Stimulated activated naive CD8-positive, alpha-beta T cell treated with anti-CD3 and anti-CD28 coated beads, Interleukin-15, amount 100 ng/mL, for 72 hours (primary cell): ENCODE measurements at regions not wholly inside any gene's neighbourhood (a gene's known extent, or its start where the extent isn't known, plus 50 kb on each side); places are given as distances from the start of the nearest gene placed in this dataset.
"Not testable (repeated sequence)": the region's sequence is repeated elsewhere in the genome, so short reads cannot be mapped to it uniquely, and the experiment has no call there.

Source experiments
- ATAC-seq: fragments of 150-1000 bp; cut with Tn5 transposase; 2 replicates; pipeline ENCODE4 v1.10.0; 2021; ENCODE audit warnings: mild to moderate bottlenecking, moderate library complexity
- DNase-seq, 2 donors: peaks; one replicate each; pipeline ENCODE4 v3.0.0; 2021 to 2022
- H3K27ac Mint-ChIP-seq, 2 donors: one replicate each; pipeline ENCODE4 v1.8.0; 2022; ENCODE audit warnings: mild to moderate bottlenecking in 2 of 2, mixed read lengths in 2 of 2, moderate library complexity in 2 of 2
- H3K27me3 Mint-ChIP-seq: one replicate; pipeline ENCODE4 v1.8.0; 2022; ENCODE audit warnings: mixed read lengths
- H3K4me1 Mint-ChIP-seq: one replicate; pipeline ENCODE4 v1.8.0; 2022; ENCODE audit warnings: mild to moderate bottlenecking, mixed read lengths
- H3K4me3 Mint-ChIP-seq, 2 donors: one replicate each; pipeline ENCODE4 v1.8.0; 2022; ENCODE audit warnings: mild to moderate bottlenecking in 2 of 2, mixed read lengths in 2 of 2, moderate library complexity in 1 of 2
- H3K9me3 Mint-ChIP-seq, 2 donors: one replicate each; pipeline ENCODE4 v1.8.0; 2022; ENCODE audit warnings: mixed read lengths in 2 of 2

DNA sequence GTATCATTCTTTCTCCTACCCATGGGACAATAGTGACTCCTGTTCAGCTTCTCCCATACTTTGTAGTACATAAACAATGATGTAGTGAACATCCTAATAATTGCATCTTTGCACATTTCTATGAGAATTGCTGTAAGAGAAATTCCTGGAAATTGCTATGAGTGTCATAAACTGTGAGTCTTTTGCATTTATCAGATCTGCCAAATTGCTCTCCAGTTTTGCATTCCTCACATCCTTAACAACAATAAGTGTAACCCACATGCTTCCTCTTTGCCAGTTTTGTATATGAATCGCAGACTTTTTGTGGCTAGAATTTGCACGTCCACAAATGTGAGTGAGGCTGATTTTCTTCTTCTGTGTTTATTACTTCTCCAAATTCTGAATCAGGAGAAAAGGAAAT, 124.0 kb upstream of the TBX5 start:
- Mint-ChIP-seq H3K27me3 (no peaks in the 10 kb centered on the region), H3K27ac (no peak overlapping the region), H3K4me1 (no peaks in the 10 kb centered on the region)

DNA sequence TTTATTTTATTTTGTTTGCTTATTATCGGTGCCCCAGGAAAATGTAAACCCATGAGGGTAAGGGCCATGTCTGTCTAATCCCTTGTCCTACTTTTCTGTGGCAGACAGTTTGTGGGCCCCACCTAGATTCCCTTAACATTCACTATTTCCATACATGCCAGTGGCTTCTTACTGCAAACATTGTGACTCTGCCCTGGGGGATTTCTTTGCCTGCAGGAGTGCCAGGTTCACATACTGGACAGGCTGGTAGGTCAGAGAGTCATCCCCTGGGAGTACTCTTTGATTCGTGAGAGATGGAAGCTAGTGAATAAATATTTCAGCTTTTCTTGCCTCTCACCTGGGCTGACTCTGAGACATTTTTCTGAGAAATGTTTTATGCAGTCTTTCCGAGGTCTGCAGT, 122.8 kb upstream of the TBX5 start:
- H3K4me1 Mint-ChIP-seq: no peaks in the 10 kb centered on the region
- no peak overlapping the region for H3K27ac Mint-ChIP-seq
- no peak for DNase-seq
- ATAC-seq: no peak
- no peak overlapping the region for H3K4me3 Mint-ChIP-seq
- no peaks in the 10 kb centered on the region for H3K9me3 Mint-ChIP-seq
- H3K27me3 Mint-ChIP-seq: no peaks in the 10 kb centered on the region

More for the DNA sequence above, 124.0 kb upstream of the TBX5 start:
- no peak overlapping the region for H3K4me3 Mint-ChIP-seq
- ATAC-seq (no peak), DNase-seq (no peak)
- H3K9me3 Mint-ChIP-seq: no peaks in the 10 kb centered on the region

DNA sequence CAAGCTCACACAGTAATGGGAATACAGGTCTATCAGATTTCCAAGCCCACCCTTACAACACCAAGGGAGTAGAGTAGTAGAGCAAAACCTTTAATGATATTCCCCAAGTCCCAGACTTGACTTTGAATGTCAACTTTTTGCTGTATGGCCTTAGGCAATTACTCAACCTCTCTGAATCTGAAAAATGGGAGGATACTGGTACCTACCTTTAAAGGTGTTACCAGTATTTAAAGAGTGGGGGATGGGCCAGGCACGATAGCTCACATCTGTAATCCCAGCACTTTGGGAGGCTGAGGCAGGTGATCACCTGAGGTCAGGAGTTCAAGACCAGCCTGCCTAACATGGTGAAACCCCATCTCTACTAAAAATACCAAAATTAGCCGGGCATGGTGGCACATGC, 115.2 kb upstream of the TBX5 start:
- not testable (repeated sequence) for DNase-seq, ATAC-seq, H3K4me3 Mint-ChIP-seq, H3K4me1 Mint-ChIP-seq, H3K9me3 Mint-ChIP-seq, H3K27me3 Mint-ChIP-seq, H3K27ac Mint-ChIP-seq

DNA sequence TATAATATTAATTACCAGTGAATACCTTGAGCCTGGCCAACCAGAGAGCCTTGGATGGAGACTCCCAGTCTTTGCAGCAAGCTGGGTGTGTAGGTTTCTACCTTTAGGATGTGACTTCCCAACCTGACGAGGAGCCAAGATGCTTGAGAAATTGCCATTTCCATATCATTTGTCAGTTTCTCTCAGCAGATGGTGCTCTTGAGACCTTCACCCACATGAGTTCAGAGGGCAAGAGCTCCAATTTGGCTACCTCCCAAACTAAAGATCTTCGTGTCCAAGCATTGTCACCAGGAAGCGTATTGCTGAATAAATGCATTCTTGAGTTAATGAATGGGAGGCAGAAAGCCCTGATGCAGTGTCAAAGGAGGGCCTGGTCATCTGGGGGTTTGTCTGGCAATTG, 106.4 kb upstream of the TBX5 start:
- no peak overlapping the region for H3K4me3 Mint-ChIP-seq
- ATAC-seq (no peak), DNase-seq (no peak)
- H3K9me3 Mint-ChIP-seq: no peaks in the 10 kb centered on the region
- H3K27me3 Mint-ChIP-seq: peaks cover 18% of the 10 kb centered on the region
- H3K27ac Mint-ChIP-seq: no peak overlapping the region
- no peaks in the 10 kb centered on the region for H3K4me1 Mint-ChIP-seq

DNA sequence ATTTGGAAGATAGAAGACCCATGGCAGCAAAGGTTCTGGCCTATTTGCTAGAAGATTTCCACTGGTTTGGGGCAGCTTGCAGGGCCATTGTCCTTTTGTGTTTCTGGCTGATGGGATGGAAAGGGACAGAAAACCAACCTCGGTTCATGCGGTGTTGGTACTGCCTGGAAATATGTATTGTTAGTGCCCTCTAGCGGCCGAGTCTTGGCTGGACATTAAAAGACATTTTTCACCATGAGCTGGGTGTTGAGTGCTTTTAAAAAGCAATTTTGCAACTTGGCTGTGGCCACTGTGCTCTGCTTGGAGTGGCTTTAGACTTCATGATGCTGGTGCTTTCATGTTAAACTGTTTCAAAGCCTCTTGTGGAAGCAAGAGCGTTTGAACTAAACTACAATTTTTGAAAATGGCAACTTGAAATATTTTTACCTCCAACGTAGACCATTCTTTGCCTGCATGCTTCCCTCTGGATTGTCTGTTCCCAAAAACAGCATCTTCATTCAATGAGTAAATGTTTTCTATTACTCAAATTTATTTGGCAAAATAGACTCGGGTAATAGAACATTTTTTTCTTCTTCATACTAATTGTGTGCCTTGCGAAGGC, 102.7 kb upstream of the TBX5 start:
- Mint-ChIP-seq H3K27ac (no peak overlapping the region), H3K27me3 (peaks cover 33% of the 10 kb centered on the region), H3K9me3 (no peaks in the 10 kb centered on the region), H3K4me1 (no peaks in the 10 kb centered on the region), H3K4me3 (no peak overlapping the region)
- ATAC-seq: no peak
- DNase-seq: peak; percentile 44 to 53

DNA sequence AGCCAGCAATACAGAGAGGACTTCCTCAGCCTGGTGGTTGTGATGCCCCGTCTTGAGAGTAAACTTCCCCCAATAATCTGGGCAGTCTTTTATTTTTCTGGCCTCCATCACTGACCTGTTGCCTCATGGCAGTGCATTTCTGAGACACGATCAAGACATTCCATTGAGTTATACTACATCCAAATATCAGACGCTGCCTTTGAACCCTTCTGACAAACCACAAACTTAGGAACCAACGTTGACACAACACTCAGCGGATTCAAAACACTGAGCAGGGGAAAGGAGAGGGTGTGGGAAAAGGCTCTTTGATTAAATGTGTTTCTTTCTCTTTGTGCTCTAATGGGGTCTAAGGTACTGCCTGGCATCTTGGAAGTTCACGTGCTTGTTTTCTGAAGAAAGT, 100.7 kb upstream of the TBX5 start:
- H3K27me3 Mint-ChIP-seq: peaks cover 48% of the 10 kb centered on the region
- H3K27ac Mint-ChIP-seq: no peak overlapping the region
- no peaks in the 10 kb centered on the region for H3K9me3 Mint-ChIP-seq
- H3K4me1 Mint-ChIP-seq: no peaks in the 10 kb centered on the region
- DNase-seq (no peak), ATAC-seq (no peak)
- H3K4me3 Mint-ChIP-seq: no peak overlapping the region

DNA sequence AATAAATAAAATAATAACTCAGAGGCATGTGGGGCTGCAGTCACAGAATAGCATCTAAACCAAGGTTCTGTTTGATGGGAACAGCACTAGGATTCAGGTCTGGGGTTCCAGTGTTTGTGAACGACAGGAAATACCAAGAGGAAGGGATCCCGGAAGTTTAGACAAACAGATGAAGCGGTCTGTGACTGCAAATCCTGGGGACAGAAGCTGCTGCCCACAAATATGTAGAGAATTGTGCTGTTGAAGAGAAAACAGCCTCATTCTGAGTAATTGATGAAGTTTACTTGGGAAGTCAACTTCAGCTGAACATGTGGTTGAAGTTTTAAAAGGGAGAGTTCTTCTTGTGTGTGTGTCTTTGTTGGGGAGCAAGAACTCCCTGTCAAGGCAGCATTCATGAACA, 98.4 kb upstream of the TBX5 start:
- Mint-ChIP-seq H3K27ac (no peak overlapping the region), H3K27me3 (peaks cover 64% of the 10 kb centered on the region), H3K4me1 (peaks cover 6% of the 10 kb centered on the region), H3K9me3 (no peaks in the 10 kb centered on the region), H3K4me3 (no peak overlapping the region)
- ATAC-seq (no peak), DNase-seq (no peak)

DNA sequence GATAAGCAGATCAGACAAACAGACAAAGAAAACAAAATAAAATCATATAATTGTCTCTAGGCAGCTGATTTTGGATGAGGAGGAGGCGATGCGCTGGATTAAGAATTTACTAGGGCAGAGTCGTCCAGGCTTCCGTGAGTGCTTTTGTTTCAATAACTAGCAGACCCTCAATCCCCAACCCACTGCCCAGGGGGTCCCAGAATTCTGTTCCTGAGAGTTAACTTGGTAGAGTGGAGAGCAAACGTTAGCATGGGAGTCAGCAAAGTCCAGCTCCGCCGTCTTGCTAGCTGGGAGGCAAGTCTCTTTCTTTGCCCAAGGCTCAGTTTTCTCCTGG, 95.5 kb upstream of the TBX5 start:
- DNase-seq: no peak
- no peaks in the 10 kb centered on the region for H3K9me3 Mint-ChIP-seq
- peaks cover 78% of the 10 kb centered on the region for H3K27me3 Mint-ChIP-seq
- H3K4me1 Mint-ChIP-seq: peaks cover 6% of the 10 kb centered on the region
- no peak for ATAC-seq
- peak overlapping the region in 1 of 2 donors; percentile 15 for H3K27ac Mint-ChIP-seq
- H3K4me3 Mint-ChIP-seq: no peak overlapping the region

DNA sequence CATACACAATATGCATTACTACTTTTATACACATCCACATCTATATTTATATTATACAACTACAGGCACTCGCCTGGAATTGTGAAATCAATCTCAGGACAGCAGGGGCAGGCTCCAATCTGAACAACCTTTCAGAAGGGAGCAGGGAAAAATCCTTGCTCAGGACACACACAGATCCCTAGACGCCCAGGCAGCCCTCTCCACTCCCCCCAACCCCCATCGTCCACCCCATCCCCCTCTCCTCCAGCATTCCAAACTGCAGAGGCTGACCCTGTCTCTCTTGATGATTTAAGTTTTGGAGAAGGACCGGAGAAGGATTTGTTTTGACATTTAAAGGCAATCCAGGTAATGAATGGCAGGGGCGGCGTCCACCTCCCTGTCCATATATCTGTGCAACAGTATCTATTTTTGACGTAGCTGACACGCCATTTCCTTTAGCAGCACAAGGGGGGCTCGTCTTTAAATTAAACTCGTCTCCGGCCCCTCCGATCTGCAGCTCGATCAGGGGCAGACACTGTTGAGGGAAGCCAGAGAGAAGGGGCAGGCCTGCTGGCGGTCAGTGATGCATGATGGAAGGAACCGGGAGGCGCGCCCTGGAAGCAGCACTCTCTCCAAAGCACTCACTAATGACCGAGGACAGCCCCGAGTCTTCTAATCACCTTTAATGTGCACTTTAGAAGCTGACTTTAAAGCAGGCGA, 95.0 kb upstream of the TBX5 start:
- no peak overlapping the region for H3K4me3 Mint-ChIP-seq
- H3K27me3 Mint-ChIP-seq: peaks cover 74% of the 10 kb centered on the region
- H3K4me1 Mint-ChIP-seq: peaks cover 6% of the 10 kb centered on the region

DNA sequence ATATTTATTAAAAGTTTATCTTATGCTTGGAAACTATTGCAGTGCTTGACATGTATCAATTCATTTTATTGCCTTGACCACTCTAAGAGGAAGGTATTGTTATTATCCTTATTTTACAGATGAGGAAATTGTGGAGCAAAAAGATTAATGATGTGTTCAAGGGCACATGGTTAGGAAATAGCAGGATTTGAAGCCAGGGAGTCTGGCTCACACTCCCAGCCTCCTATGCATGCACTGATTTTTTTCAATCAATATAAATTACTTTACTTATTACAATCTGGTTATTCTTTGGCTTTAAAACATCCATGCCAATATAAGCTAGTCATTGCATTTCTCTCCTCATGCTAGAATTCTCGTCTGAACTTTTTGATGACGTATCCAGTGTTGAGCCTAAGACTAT, 94.2 kb upstream of the TBX5 start:
- Mint-ChIP-seq H3K27me3 (peaks cover 70% of the 10 kb centered on the region), H3K4me1 (peaks cover 6% of the 10 kb centered on the region), H3K4me3 (no peak overlapping the region), H3K9me3 (no peaks in the 10 kb centered on the region), H3K27ac (no peak overlapping the region)
- DNase-seq (no peak), ATAC-seq (no peak)

More for the DNA sequence above, 95.0 kb upstream of the TBX5 start:
- Mint-ChIP-seq H3K9me3 (no peaks in the 10 kb centered on the region), H3K27ac (no peak overlapping the region)
- DNase-seq: no peak
- ATAC-seq: no peak

DNA sequence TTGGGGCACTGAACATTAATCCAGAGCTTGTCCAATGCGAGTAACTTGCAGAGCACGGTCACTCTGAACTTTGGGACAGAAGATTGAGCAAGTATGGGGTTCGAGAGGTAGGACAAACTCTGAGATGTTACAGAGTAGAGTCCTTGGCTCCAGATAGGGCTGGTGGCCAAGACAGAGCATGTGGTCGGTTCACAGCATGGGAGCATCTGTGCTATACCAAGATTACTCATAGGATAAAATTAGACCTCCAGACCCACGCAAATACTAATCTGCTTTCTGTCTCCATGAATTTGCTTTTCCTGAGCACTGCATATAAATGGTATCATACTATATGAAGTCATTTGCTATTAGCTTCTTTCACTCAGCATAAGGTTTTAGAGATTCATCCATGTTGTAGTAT, 93.4 kb upstream of the TBX5 start:
- DNase-seq (no peak), ATAC-seq (no peak)
- Mint-ChIP-seq H3K27ac (no peak overlapping the region), H3K4me1 (peaks cover 6% of the 10 kb centered on the region), H3K27me3 (peaks cover 68% of the 10 kb centered on the region), H3K4me3 (no peak overlapping the region), H3K9me3 (no peaks in the 10 kb centered on the region)

DNA sequence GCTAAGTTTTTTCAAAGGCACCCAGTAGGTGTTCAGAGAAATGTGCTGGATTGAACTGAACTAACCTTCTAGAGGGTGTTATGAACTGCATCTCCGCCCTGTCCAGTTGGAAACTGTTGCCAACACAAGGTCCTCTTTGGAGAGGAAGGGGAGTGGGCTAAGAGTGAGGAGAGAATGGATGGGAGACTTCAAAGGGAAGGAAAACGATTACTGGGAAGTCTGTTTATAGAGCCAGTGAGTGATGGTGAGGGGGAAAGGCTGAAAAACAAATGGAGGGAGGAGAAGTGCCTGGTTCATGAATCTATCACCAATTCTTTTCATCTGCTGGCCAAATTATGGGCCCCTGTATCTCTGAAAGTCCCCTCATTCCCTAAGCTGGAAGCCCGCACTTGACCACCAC, 86.0 kb upstream of the TBX5 start:
- H3K27ac Mint-ChIP-seq: no peak overlapping the region
- no peak overlapping the region for H3K4me3 Mint-ChIP-seq
- DNase-seq: no peak
- no peak for ATAC-seq
- no peaks in the 10 kb centered on the region for H3K9me3 Mint-ChIP-seq
- H3K4me1 Mint-ChIP-seq: no peaks in the 10 kb centered on the region
- H3K27me3 Mint-ChIP-seq: peaks cover 52% of the 10 kb centered on the region

DNA sequence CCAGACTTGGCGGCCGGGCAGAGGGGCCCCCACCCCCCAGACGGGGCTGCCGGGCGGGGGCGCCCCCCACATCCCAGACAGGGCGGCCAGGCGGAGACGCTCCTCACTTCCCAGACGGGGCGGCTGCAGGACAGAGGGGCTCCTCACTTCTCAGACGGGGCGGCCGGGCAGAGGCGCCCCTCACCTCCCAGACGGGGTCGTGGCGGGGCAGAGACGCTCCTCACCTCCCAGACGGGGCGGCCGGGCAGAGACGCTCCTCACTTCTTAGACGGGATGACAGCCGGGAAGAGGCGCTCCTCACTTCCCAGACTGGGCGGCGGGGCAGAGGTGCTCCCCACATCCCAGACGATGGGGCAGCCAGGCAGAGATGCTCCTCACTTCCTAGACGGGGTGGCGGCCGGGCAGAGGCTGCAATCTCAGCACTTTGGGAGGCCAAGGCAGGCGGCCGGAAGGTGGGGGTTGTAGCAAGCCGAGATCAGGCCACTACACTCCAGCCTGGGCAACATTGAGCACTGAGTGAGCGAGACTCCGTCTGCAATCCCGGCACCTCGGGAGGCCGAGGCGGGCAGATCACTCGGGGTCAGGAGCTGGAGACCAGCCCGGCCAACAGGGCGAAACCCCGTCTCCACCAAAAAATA, 79.0 kb upstream of the TBX5 start:
- H3K4me3 Mint-ChIP-seq, H3K4me1 Mint-ChIP-seq: not testable (repeated sequence)

DNA sequence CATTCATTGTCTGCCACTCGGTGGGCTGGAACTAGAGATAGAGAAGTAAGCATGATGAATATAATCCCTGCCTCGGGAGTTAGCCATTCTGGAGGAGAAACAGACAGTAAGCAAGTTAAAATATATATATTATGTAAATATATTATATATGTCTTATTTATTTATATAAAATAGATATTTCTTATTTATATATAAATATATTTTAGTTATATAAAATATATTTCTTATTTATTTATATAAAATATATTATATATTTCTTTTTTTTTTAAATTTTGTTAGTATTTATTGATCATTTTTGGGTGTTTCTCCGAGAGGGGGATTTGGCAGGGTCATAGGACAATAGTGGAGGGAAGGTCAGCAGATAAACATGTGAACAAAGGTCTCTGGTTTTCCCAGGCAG, 78.1 kb upstream of the TBX5 start:
- Mint-ChIP-seq H3K27me3 (peaks cover 59% of the 10 kb centered on the region), H3K27ac (no peak overlapping the region), H3K4me1 (peaks cover 14% of the 10 kb centered on the region), H3K4me3 (no peak overlapping the region), H3K9me3 (no peaks in the 10 kb centered on the region)
- no peak for DNase-seq
- ATAC-seq: no peak

More for the DNA sequence above, 79.0 kb upstream of the TBX5 start:
- not testable (repeated sequence) for H3K27ac Mint-ChIP-seq, DNase-seq, ATAC-seq, H3K9me3 Mint-ChIP-seq
- peaks cover 49% of the 10 kb centered on the region for H3K27me3 Mint-ChIP-seq

DNA sequence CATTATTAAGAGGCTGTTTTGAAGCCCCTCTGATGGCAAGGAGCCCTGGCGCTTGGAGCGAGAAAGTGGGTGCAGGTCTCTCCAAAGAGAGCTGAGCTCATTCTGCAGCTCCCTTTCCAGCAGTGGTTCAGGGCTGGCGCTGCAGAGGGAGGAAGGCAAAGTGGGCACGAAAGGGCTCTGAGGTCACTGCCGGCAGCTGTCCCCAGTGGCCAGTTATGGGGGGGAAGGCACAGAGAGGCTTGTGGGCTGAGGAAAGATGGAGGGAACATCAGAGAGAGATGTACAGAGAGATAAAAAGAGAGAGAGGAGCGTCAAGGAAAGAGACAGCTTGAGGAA, 75.2 kb upstream of the TBX5 start:
- H3K9me3 Mint-ChIP-seq: no peaks in the 10 kb centered on the region

DNA sequence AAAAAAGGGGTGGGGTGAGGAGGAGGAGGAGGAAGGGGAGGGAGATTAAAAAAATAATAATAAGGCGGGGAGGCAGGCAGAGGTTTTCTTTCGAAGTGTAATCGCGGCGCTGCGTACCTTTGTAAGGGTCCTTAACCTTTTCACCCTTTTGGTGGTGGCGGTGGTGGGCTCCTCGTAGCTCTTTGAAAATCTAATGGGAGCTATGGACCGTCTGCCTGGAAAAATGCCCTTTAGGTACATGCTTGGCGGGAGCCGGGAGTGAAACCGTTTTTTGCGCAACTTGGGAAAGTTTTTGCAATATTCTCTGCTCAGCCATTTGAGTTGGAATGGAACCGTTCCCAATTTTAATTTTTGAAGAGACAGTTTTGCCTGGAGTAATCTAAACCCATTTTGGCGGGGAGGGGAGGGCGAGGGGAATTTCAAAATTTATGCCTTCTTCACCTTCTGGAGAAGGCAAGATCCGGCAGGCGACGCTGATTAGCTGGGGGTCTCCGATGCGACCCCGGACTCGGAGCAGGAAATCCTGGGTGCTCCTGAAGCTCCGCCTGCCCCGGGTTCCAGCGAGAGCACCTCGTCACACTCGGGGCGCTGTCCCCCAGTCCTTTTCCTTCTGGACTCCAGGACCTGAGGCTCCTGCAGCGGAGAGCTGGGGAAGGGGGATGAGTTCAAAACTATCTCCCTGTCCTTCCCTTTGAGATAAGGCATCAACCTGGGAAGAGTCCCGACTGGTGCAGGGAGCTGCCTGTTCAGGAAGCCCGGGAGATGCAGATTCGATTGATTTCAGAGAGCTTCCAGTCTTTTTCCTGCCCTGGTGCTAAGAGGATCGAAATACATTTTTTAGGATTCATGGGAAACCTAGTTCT, 74.6 kb upstream of the TBX5 start:
- peaks cover 74% of the 10 kb centered on the region for H3K27me3 Mint-ChIP-seq
- DNase-seq (no peak), ATAC-seq (no peak)
- no peaks in the 10 kb centered on the region for H3K9me3 Mint-ChIP-seq
- H3K4me3 Mint-ChIP-seq: peak overlapping the region; percentile 10 to 38
- peaks cover 14% of the 10 kb centered on the region for H3K4me1 Mint-ChIP-seq
- H3K27ac Mint-ChIP-seq: no peak overlapping the region

More for the DNA sequence above, 75.2 kb upstream of the TBX5 start:
- no peak overlapping the region for H3K27ac Mint-ChIP-seq
- peaks cover 14% of the 10 kb centered on the region for H3K4me1 Mint-ChIP-seq
- H3K27me3 Mint-ChIP-seq: peaks cover 69% of the 10 kb centered on the region
- ATAC-seq: no peak
- no peak for DNase-seq
- H3K4me3 Mint-ChIP-seq: no peak overlapping the region
